ENCODE measurements at regions not wholly inside any gene's neighbourhood (a gene's known extent, or its start where the extent isn't known, plus 50 kb on each side); places are given as distances from the start of the nearest gene placed in this dataset.

DNA sequence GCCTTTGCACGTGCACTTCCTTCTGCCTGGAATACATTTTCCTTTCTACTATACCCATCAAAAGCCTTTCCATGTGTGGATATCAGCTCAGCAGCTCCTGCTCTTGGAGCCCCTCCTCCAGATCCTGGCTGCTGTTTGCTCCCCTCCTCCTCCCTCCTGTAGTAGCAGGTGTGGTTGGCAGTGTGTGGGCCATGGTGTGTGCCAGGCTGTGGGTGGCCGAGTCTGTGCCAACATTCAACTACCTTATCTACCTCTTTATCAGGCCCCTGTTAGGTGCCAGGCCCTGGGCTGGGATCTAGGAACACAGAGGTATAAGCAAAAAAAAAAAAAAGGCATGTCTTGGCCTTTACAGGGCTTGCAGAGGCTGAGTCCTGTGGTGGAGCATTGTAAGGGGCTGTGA is 180.6 kb upstream of the JUN start:
- peak in 2 of 4 donors; percentile 30 to 48 for ATAC-seq

DNA sequence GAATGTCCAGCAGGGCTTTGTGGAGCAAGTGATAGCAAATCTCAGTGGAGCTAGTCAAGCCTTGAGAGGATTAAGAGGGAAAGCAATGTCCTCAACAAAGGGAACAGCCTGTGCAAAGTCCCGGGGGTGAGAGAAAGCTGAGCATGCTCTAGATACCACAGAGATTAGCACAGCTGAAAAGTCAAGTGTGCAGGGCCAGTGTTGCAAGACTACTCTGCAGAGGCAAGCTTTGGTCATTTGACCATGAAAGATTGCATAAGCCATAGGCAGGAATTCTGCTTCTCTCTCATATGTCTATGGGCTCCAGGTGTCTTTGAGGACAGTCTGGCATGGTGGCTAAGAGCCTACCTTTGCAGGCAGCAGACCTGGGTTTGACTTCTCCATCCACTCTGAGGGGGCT is 181.0 kb upstream of the JUN start:
- 20% methylated on average over 1 of the region's 1 CpG for WGBS (ENCODE audit: insufficient coverage, low coverage, low lambda C conversion rate, missing lambda C conversion rate)
- H3K27me3 ChIP-seq = no peaks in the 10 kb centered on the region
- TF ChIP-seq, protein P1, sequence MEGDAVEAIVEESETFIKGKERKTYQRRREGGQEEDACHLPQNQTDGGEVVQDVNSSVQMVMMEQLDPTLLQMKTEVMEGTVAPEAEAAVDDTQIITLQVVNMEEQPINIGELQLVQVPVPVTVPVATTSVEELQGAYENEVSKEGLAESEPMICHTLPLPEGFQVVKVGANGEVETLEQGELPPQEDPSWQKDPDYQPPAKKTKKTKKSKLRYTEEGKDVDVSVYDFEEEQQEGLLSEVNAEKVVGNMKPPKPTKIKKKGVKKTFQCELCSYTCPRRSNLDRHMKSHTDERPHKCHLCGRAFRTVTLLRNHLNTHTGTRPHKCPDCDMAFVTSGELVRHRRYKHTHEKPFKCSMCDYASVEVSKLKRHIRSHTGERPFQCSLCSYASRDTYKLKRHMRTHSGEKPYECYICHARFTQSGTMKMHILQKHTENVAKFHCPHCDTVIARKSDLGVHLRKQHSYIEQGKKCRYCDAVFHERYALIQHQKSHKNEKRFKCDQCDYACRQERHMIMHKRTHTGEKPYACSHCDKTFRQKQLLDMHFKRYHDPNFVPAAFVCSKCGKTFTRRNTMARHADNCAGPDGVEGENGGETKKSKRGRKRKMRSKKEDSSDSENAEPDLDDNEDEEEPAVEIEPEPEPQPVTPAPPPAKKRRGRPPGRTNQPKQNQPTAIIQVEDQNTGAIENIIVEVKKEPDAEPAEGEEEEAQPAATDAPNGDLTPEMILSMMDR (IDR thresholded peaks at IDR 0.05) = no peak
- TF ChIP-seq POLR2A (IDR thresholded peaks at IDR 0.05) = no peak
- no peak overlapping the region for H3K4me3 ChIP-seq
- H3K36me3 ChIP-seq = no peaks in the 10 kb centered on the region
- no peaks in the 10 kb centered on the region for H3K9me3 ChIP-seq
- H3K4me1 ChIP-seq = peaks cover 0 to 30% (median 7%) of the 10 kb centered on the region in 4 donors
- intact Hi-C loops (cut with DNase I) = no loop called here
- no peak overlapping the region for H3K27ac ChIP-seq
- ATAC-seq = peak; percentile 72 to 86 (median 74)
- peak in 2 of 3 donors; percentile 64 to 71 for DNase-seq

More for the DNA sequence above, 180.6 kb upstream of the JUN start:
- Histone ChIP-seq H3K4me3 (no peak overlapping the region), H3K27ac (no peak overlapping the region), H3K9me3 (no peaks in the 10 kb centered on the region), H3K36me3 (no peaks in the 10 kb centered on the region), H3K27me3 (no peaks in the 10 kb centered on the region), H3K4me1 (peaks cover 0 to 29% (median 7%) of the 10 kb centered on the region in 4 donors)
- intact Hi-C loops (cut with DNase I) = no loop called here
- TF ChIP-seq, protein P1 (IDR thresholded peaks at IDR 0.05) = no peak
- TF ChIP-seq POLR2A (IDR thresholded peaks at IDR 0.05) = no peak
- WGBS (ENCODE audit: insufficient coverage, low coverage, low lambda C conversion rate, missing lambda C conversion rate) = 61% methylated on average over 2 of the region's 2 CpGs
- peak in 1 of 3 donors; percentile 59 for DNase-seq

- H3K4me1 ChIP-seq = peaks cover 0 to 44% (median 11%) of the 10 kb centered on the region in 4 donors
- H3K27ac ChIP-seq = no peak overlapping the region
- WGBS (ENCODE audit: insufficient coverage, low coverage, low lambda C conversion rate, missing lambda C conversion rate) = 88% methylated on average over 6 of the region's 6 CpGs
- intact Hi-C loops (cut with DNase I) = no loop called here
- no peaks in the 10 kb centered on the region for H3K36me3 ChIP-seq
- TF ChIP-seq, protein P1 (IDR thresholded peaks at IDR 0.05) = no peak
- no peak for TF ChIP-seq POLR2A (IDR thresholded peaks at IDR 0.05)
- no peaks in the 10 kb centered on the region for H3K9me3 ChIP-seq
- H3K27me3 ChIP-seq = no peaks in the 10 kb centered on the region
- H3K4me3 ChIP-seq = no peak overlapping the region
- DNase-seq (no peak), ATAC-seq (no peak)
Measured at GRCh38 chr1:58966103-58966916, 182.5 kb upstream of the JUN start.

- 53% methylated on average over 3 of the region's 5 CpGs for WGBS (ENCODE audit: insufficient coverage, low coverage, low lambda C conversion rate, missing lambda C conversion rate)
- Histone ChIP-seq H3K36me3 (no peaks in the 10 kb centered on the region), H3K27me3 (no peaks in the 10 kb centered on the region), H3K27ac (no peak overlapping the region), H3K4me1 (peaks cover 0 to 49% (median 12%) of the 10 kb centered on the region in 4 donors), H3K9me3 (no peaks in the 10 kb centered on the region), H3K4me3 (no peak overlapping the region)
- intact Hi-C loops (cut with DNase I) = no loop called here
- no peak for TF ChIP-seq POLR2A (IDR thresholded peaks at IDR 0.05)
- TF ChIP-seq, protein P1 (IDR thresholded peaks at IDR 0.05) = no peak
- DNase-seq (no peak), ATAC-seq (no peak)
Measured at GRCh38 chr1:58966917-58967740, 183.3 kb upstream of the JUN start.
